Ovary (tissue), 7 donors: ENCODE measurements at regions not wholly inside any gene's neighbourhood (a gene's known extent, or its start where the extent isn't known, plus 50 kb on each side); places are given as distances from the start of the nearest gene placed in this dataset.
A peak's percentile ranks its signal among the peaks of the same experiment; 100 is the strongest.

Experiments used
- DNase-seq, 5 donors: peaks; one replicate each; pipeline ENCODE4 v3.0.0-alpha.2; 2019 to 2020
- H3K27ac ChIP-seq, 2 donors: fragments of 200-600 bp; one replicate each; pipeline versions ENCODE4 v1.5.1 to v1.8.0; 2019 to 2022
- H3K27me3 ChIP-seq: fragments of 200-600 bp; one replicate; pipeline ENCODE4 v1.8.0; 2022
- H3K36me3 ChIP-seq: fragments of 200-600 bp; sonication (generic); one replicate; pipeline ENCODE4 v1.5.1; 2019
- H3K4me1 ChIP-seq: one replicate; pipeline ENCODE4 v1.8.1; 2013; ENCODE audit warnings: mild to moderate bottlenecking, moderate library complexity; ENCODE audit not compliant: insufficient read depth
- H3K4me3 ChIP-seq: fragments of 200-600 bp; sonication (generic); one replicate; pipeline ENCODE4 v1.5.1; 2017
- H3K9me3 ChIP-seq, 2 donors: fragments of 200-600 bp in 1 of 2; sonication (generic) in 1 of 2; one replicate each; pipeline versions ENCODE4 v1.5.1 to v1.8.1; 2013 to 2019; ENCODE audit warnings: mild to moderate bottlenecking in 1 of 2, moderate library complexity in 1 of 2
- CTCF ChIP-seq, 3 donors: fragments of 450-650 bp in 2 of 3; fragments of 200-600 bp in 1 of 3; IDR thresholded peaks; one replicate each; pipeline versions ENCODE4 v1.5.1 to v1.8.0; 2016 to 2022; ENCODE audit warnings: antibody characterized with exemption in 3 of 3, mild to moderate bottlenecking in 1 of 3
- EP300 ChIP-seq: sonication (generic); formaldehyde crosslinking; IDR thresholded peaks from one replicate; pipeline ENCODE4 v1.6.1; 2017; ENCODE audit warnings: antibody characterized with exemption
- POLR2A ChIP-seq: fragments of 450-650 bp; IDR thresholded peaks from one replicate; pipeline ENCODE4 v1.6.1; 2017; ENCODE audit warnings: antibody characterized with exemption, mild to moderate bottlenecking, moderate library complexity
- WGBS, 3 donors: extraction: QIAGEN DNeasy Blood & Tissue Kit in 1 of 3; methylation state at CpG; one replicate each; pipeline versions ENCODE4 v1.1.5 to v1.1.7; 2013 to 2017; 5-methylcytosine and 5-hydroxymethylcytosine counted together
- intact Hi-C, 4 donors: fragments of 100-400 bp; cut with DNase I; formaldehyde crosslinking; loops; one replicate each; pipeline versions ENCODE4 v1.11.0 to v1.15.1; 2022 to 2023
- donor health status: DM: no; HTN: no; CAD: no; lungs with moderate emphysema.
- donor health status: DM: no; HTN: no; CAD: no.
- donor health status: Bipolar disorder and iron deficiency.
- donor health status: DM: no; HTN: no; CAD: no.
- donor health status: DM: yes; HTN: yes; CAD: no.

GRCh38 chr4:106502106-106502699 is 133.6 kb upstream of the GIMD1 start:
- H3K27ac ChIP-seq: no peak overlapping the region
- H3K9me3 ChIP-seq: no peaks in the 10 kb centered on the region
- H3K27me3 ChIP-seq: no peaks in the 10 kb centered on the region
- H3K4me1 ChIP-seq: no peaks in the 10 kb centered on the region
- H3K36me3 ChIP-seq: no peaks in the 10 kb centered on the region
- TF ChIP-seq CTCF (IDR thresholded peaks at IDR 0.05) (peak in 1 of 3 donors; percentile 7), POLR2A (no peak)
- no peak overlapping the region for H3K4me3 ChIP-seq
- peak; percentile 14 to 58 (median 31) for DNase-seq
- 14 to 23% (median 21%) methylated on average over 11 of the region's 11 CpGs for WGBS, 3 donors
- intact Hi-C loops: loop anchor here in 1 of 4 donors (10.0 kb wide), 1 partner anchor 363 kb away; no protein-coding TSS in a partner anchor

GRCh38 chr4:106497271-106497670 is 128.7 kb upstream of the GIMD1 start:
- intact Hi-C loops: no loop called here
- H3K9me3 ChIP-seq: no peaks in the 10 kb centered on the region
- H3K36me3 ChIP-seq: no peaks in the 10 kb centered on the region
- no peak overlapping the region for H3K4me3 ChIP-seq
- H3K27me3 ChIP-seq: no peaks in the 10 kb centered on the region
- 34 to 43% (median 39%) methylated on average over 3 of the region's 3 CpGs for WGBS, 3 donors
- H3K27ac ChIP-seq: no peak overlapping the region
- no peaks in the 10 kb centered on the region for H3K4me1 ChIP-seq
- TF ChIP-seq CTCF (IDR thresholded peaks at IDR 0.05): no peak
- no peak for TF ChIP-seq EP300
- no peak for TF ChIP-seq POLR2A
- DNase-seq: no peak

GRCh38 chr4:106496061-106496460 is 127.5 kb upstream of the GIMD1 start:
- H3K4me3 ChIP-seq: no peak overlapping the region
- H3K4me1 ChIP-seq: no peaks in the 10 kb centered on the region
- H3K36me3 ChIP-seq: no peaks in the 10 kb centered on the region
- DNase-seq: no peak
- intact Hi-C loops: no loop called here
- no peak overlapping the region for H3K27ac ChIP-seq
- no peaks in the 10 kb centered on the region for H3K27me3 ChIP-seq
- TF ChIP-seq POLR2A: no peak
- TF ChIP-seq CTCF (IDR thresholded peaks at IDR 0.05): no peak
- no peak for TF ChIP-seq EP300
- H3K9me3 ChIP-seq: no peaks in the 10 kb centered on the region

GRCh38 chr4:106495476-106495875 is 126.9 kb upstream of the GIMD1 start:
- no peak for TF ChIP-seq EP300
- TF ChIP-seq POLR2A: no peak
- no peak for TF ChIP-seq CTCF (IDR thresholded peaks at IDR 0.05)
- H3K36me3 ChIP-seq: no peaks in the 10 kb centered on the region
- no peak for DNase-seq
- H3K27me3 ChIP-seq: no peaks in the 10 kb centered on the region
- H3K9me3 ChIP-seq: no peaks in the 10 kb centered on the region
- 30 to 34% (median 32%) methylated on average over 5 of the region's 5 CpGs for WGBS, 3 donors
- no peak overlapping the region for H3K27ac ChIP-seq
- intact Hi-C loops: no loop called here
- no peak overlapping the region for H3K4me3 ChIP-seq
- no peaks in the 10 kb centered on the region for H3K4me1 ChIP-seq
